PC-3 (cell line): ENCODE measurements at regions not wholly inside any gene's neighbourhood (a gene's known extent, or its start where the extent isn't known, plus 50 kb on each side); places are given as distances from the start of the nearest gene placed in this dataset.

ENCODE experiments used
- ATAC-seq: fragments of 200-7000 bp; cut with Tn5 transposase; 2 replicates; pipeline ENCODE4 v1.9.1; 2020; ENCODE audit warnings: mild to moderate bottlenecking, moderate library complexity
- BruUV-seq: library from RNA; stranded (reverse); fragments of 400-500 nt; replicated peaks from 2 replicates; lab custom pipeline; 2021; lab: Mats Ljungman, UMichigan
- CTCF ChIA-PET: fragments of 300-600 bp; sonication (Branson Sonifier 250); formaldehyde crosslinking; loops from one replicate; lab custom pipeline; 2022; ENCODE audit warnings: antibody characterized with exemption; lab: Charles Lee
- POLR2A ChIA-PET: fragments of 300-600 bp; sonication (Branson Sonifier 250); formaldehyde crosslinking; loops from one replicate; lab custom pipeline; 2022; ENCODE audit warnings: antibody characterized with exemption; ENCODE audit not compliant: unreplicated experiment; lab: Charles Lee
- DNase-seq: peaks from one replicate; pipeline ENCODE4 v3.0.0-alpha.2; 2015
- H2AFZ ChIP-seq: fragments of 300-600 bp; sonication (generic); 2 replicates; pipeline ENCODE4 v1.6.0; 2016; ENCODE audit warnings: antibody characterized with exemption, low read length
- H3F3A ChIP-seq: fragments of 300-600 bp; sonication (generic); one replicate; pipeline ENCODE4 v1.6.0; 2017; ENCODE audit warnings: antibody characterized with exemption, low read length, control low read depth, mild to moderate bottlenecking; ENCODE audit not compliant: unreplicated experiment
- H3K27ac ChIP-seq: fragments of 300-600 bp; sonication (generic); 2 replicates; pipeline ENCODE4 v1.5.1; 2016; ENCODE audit warnings: mild to moderate bottlenecking, low read length
- H3K27me3 ChIP-seq: fragments of 300-600 bp; sonication (generic); 2 replicates; pipeline ENCODE4 v1.6.1; 2016; ENCODE audit warnings: low read length, mixed read lengths
- H3K36me3 ChIP-seq: fragments of 300-600 bp; sonication (generic); 2 replicates; pipeline ENCODE4 v1.6.1; 2016; ENCODE audit warnings: low read depth, mixed run types, low read length, mixed read lengths
- H3K4me1 ChIP-seq: fragments of 300-600 bp; sonication (generic); 2 replicates; pipeline ENCODE4 v1.5.1; 2016; ENCODE audit warnings: low read length; ENCODE audit not compliant: insufficient read depth
- H3K4me2 ChIP-seq: fragments of 300-600 bp; sonication (generic); 2 replicates; pipeline ENCODE4 v1.6.0; 2016; ENCODE audit warnings: low read length
- H3K4me3 ChIP-seq: fragments of 300-600 bp; sonication (generic); 2 replicates; pipeline ENCODE4 v1.5.1; 2016; ENCODE audit warnings: mild to moderate bottlenecking, low read length, mixed read lengths
- H3K79me2 ChIP-seq: fragments of 300-600 bp; sonication (generic); 2 replicates; pipeline ENCODE4 v1.6.1; 2017; ENCODE audit warnings: low read length, mixed read lengths
- H3K9ac ChIP-seq: fragments of 300-600 bp; sonication (generic); 2 replicates; pipeline ENCODE4 v1.6.0; 2016; ENCODE audit warnings: mild to moderate bottlenecking, low read length
- H3K9me2 ChIP-seq: fragments of 300-600 bp; sonication (generic); replicated peaks from 2 replicates; pipeline ENCODE4 v1.6.1; 2016; ENCODE audit warnings: mixed run types, low read length, mixed read lengths
- H3K9me3 ChIP-seq: fragments of 300-600 bp; sonication (generic); 2 replicates; pipeline ENCODE4 v1.6.1; 2016; ENCODE audit warnings: low read length, mixed read lengths
- H4K20me1 ChIP-seq: fragments of 300-600 bp; sonication (generic); 2 replicates; pipeline ENCODE4 v1.6.1; 2016; ENCODE audit warnings: low read length, mixed read lengths
- CTCF ChIP-seq: fragments of 300-600 bp; sonication (generic); conservative IDR thresholded peaks from 2 replicates; pipeline ENCODE4 v1.5.1; 2017; ENCODE audit warnings: antibody characterized with exemption, low read depth, mild to moderate bottlenecking, low read length
- EZH2 ChIP-seq: fragments of 300-600 bp; sonication (generic); IDR thresholded peaks from one replicate; pipeline ENCODE4 v1.6.1; 2017; ENCODE audit warnings: antibody characterized with exemption, mild to moderate bottlenecking, low read length; ENCODE audit not compliant: unreplicated experiment
- EZH2phosphoT487 ChIP-seq: fragments of 300-600 bp; sonication (generic); IDR thresholded peaks from 2 replicates; pipeline ENCODE4 v1.6.1; 2018; ENCODE audit warnings: mild to moderate bottlenecking, antibody characterized with exemption, low read length, borderline replicate concordance
- intact Hi-C: fragments of 100-400 bp; cut with micrococcal nuclease; formaldehyde crosslinking; loops from 2 replicates; pipeline ENCODE4 v1.9.0; 2023

DNA sequence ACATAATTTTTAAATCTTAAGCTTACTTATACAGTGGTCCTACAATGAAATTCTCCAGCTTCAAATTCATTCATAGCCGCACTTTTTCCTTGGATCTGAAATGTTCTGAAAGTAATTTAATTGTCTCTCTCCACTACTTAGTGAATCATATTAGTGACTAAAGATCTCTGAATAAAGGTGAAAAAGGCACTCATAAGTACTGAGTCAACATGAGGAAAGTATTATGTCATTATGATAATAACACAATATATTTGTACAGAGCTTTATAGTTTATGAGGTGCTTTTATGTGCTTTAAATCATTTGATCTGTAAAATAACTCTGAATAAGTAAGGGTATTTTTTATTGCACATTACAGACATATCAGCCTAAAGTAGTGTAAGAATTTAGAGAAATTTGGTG lies 628.2 kb upstream of the SLITRK5 start:
- intact Hi-C loops: loop anchor here (5.0 kb wide), 1 partner anchor 79 kb away; no protein-coding TSS in a partner anchor
- POLR2A ChIA-PET: no interaction called here
- H3K9me2 ChIP-seq: no peaks in the 10 kb centered on the region

DNA sequence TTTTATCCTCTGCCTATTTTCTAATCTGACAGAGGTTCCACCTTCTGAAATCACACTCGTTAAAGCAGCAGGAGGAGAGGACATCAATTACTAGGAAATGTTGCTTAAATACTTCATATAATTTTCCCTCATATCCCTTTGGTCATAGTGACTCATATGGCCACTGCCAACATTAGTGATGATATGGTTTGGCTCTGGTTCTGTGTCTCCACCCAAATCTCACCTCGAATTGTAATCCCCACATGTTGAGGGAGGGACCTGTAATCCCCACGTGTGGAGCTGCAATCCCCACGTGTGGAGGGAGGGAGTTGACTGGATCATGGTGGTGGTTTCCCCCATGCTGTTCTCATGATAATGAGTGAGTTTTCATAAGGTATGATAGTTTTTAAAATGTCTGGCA lies 618.4 kb upstream of the SLITRK5 start:
- H3K4me1 ChIP-seq: peaks cover 5% of the 10 kb centered on the region; the same call in 1 of the 2 replicates
- ATAC-seq (peak; percentile 77), DNase-seq (peak; percentile 56)
- H3K79me2 ChIP-seq: no peaks in the 10 kb centered on the region
- no peaks in the 10 kb centered on the region for H3F3A ChIP-seq
- ChIA-PET POLR2A (no interaction called here), CTCF (no interaction called here)
- no peaks in the 10 kb centered on the region for H3K36me3 ChIP-seq
- peak overlapping the region; percentile 13; the same call in 1 of the 2 replicates for H3K4me2 ChIP-seq
- BruUV-seq: no TSS peak
- H4K20me1 ChIP-seq: no peaks in the 10 kb centered on the region
- H2AFZ ChIP-seq: no peak overlapping the region
- H3K27ac ChIP-seq: no peak overlapping the region
- no peaks in the 10 kb centered on the region for H3K27me3 ChIP-seq
- H3K9me2 ChIP-seq: no peaks in the 10 kb centered on the region
- no peak overlapping the region for H3K9ac ChIP-seq
- no peak for TF ChIP-seq CTCF
- no peak for TF ChIP-seq EZH2phosphoT487
- TF ChIP-seq EZH2: no peak
- H3K4me3 ChIP-seq: no peak overlapping the region
- H3K9me3 ChIP-seq: no peaks in the 10 kb centered on the region
- intact Hi-C loops: no loop called here

More for the DNA sequence above, 628.2 kb upstream of the SLITRK5 start:
- CTCF ChIA-PET: interaction anchor here (1.0 kb wide), 1 partner anchor 231 kb away, joined by 3 read pairs; no protein-coding TSS in a partner anchor
- Histone ChIP-seq H3K9ac (no peak overlapping the region), H3K79me2 (no peaks in the 10 kb centered on the region), H3K27ac (peak overlapping the region; percentile 37), H3K27me3 (no peaks in the 10 kb centered on the region), H3K9me3 (no peaks in the 10 kb centered on the region), H3K4me2 (peak overlapping the region; percentile 52), H3K4me3 (no peak overlapping the region), H3K36me3 (no peaks in the 10 kb centered on the region), H2AFZ (no peak overlapping the region), H3K4me1 (peaks cover 12% of the 10 kb centered on the region), H4K20me1 (no peaks in the 10 kb centered on the region), H3F3A (peaks cover 3% of the 10 kb centered on the region)
- TF ChIP-seq EZH2 (no peak), EZH2phosphoT487 (no peak), CTCF (no peak)
- DNase-seq: peak; percentile 71
- peak; percentile 96 for ATAC-seq
- BruUV-seq: no TSS peak

GRCh38 chr13:87057807-87058520 lies 613.2 kb upstream of the SLITRK5 start:
- Histone ChIP-seq H3K9me2 (no peaks in the 10 kb centered on the region), H3K9ac (no peak overlapping the region), H3F3A (no peaks in the 10 kb centered on the region), H2AFZ (no peak overlapping the region), H3K4me3 (no peak overlapping the region), H4K20me1 (no peaks in the 10 kb centered on the region), H3K79me2 (no peaks in the 10 kb centered on the region), H3K27ac (no peak overlapping the region), H3K36me3 (no peaks in the 10 kb centered on the region), H3K27me3 (no peaks in the 10 kb centered on the region), H3K4me1 (peaks cover 4% of the 10 kb centered on the region; the same call in 1 of the 2 replicates), H3K4me2 (no peak overlapping the region; the same call in 1 of the 2 replicates), H3K9me3 (no peaks in the 10 kb centered on the region)
- peak; percentile 20 for DNase-seq
- POLR2A ChIA-PET: no interaction called here
- TF ChIP-seq EZH2 (no peak), CTCF (no peak), EZH2phosphoT487 (no peak)
- BruUV-seq: no TSS peak
- peak; percentile 60 for ATAC-seq
- intact Hi-C loops: loop anchor here (5.0 kb wide), 1 partner anchor 64 kb away; no protein-coding TSS in a partner anchor
- CTCF ChIA-PET: no interaction called here
